OCI-LY7 (cell line): ENCODE measurements at regions not wholly inside any gene's neighbourhood (a gene's known extent, or its start where the extent isn't known, plus 50 kb on each side); places are given as distances from the start of the nearest gene placed in this dataset.

ENCODE experiments used
- CTCF ChIP-seq: fragments of 200-600 bp; sonication (generic); conservative IDR thresholded peaks from 2 replicates; pipeline ENCODE4 v1.5.1; 2014; ENCODE audit warnings: mild to moderate bottlenecking, antibody characterized with exemption, low read length, moderate library complexity, mixed read lengths
- EZH2phosphoT487 ChIP-seq: fragments of 200-600 bp; sonication (generic); IDR thresholded peaks from 2 replicates; pipeline ENCODE4 v1.6.1; 2018; ENCODE audit warnings: low read depth, borderline replicate concordance, mild to moderate bottlenecking, mixed run types, antibody characterized with exemption, low read length, moderate library complexity, mixed read lengths

- no peak for TF ChIP-seq CTCF
- no peak for TF ChIP-seq EZH2phosphoT487
Observed at GRCh38 chr3:117036259-117036799, 326.8 kb downstream of the TUSC7 start.
